GM23338 (cell line): ENCODE measurements at regions not wholly inside any gene's neighbourhood (a gene's known extent, or its start where the extent isn't known, plus 50 kb on each side); places are given as distances from the start of the nearest gene placed in this dataset.

Experiments used
- ATAC-seq: fragments of 200-7000 bp; cut with Tn5 transposase; 3 replicates; pipeline ENCODE4 v1.9.1; 2020
- DNase-seq: peaks from one replicate; pipeline ENCODE4 v3.0.0-alpha.2; 2015; ENCODE audit warnings: low spot score
- H2AFZ ChIP-seq: fragments of 200-600 bp; sonication (generic); 2 replicates; pipeline ENCODE4 v1.8.0; 2016; ENCODE audit warnings: antibody characterized with exemption, mild to moderate bottlenecking, moderate library complexity
- H3F3A ChIP-seq: fragments of 200-600 bp; sonication (generic); replicated peaks from 2 replicates; pipeline ENCODE4 v1.8.0; 2017; ENCODE audit warnings: antibody characterized with exemption, mixed run types, low read depth
- H3K27ac ChIP-seq: fragments of 200-600 bp; sonication (generic); 2 replicates; pipeline ENCODE4 v1.6.1; 2016; ENCODE audit warnings: low read depth
- H3K27me3 ChIP-seq: fragments of 200-600 bp; sonication (generic); 2 replicates; pipeline ENCODE4 v1.8.0; 2016; ENCODE audit warnings: mild to moderate bottlenecking, mixed run types, moderate library complexity; ENCODE audit not compliant: insufficient read depth
- H3K36me3 ChIP-seq: fragments of 200-600 bp; sonication (generic); 2 replicates; pipeline ENCODE4 v1.8.0; 2016; ENCODE audit warnings: mild to moderate bottlenecking; ENCODE audit not compliant: insufficient read depth
- H3K4me1 ChIP-seq: fragments of 200-600 bp; sonication (generic); 2 replicates; pipeline ENCODE4 v1.8.0; 2016; ENCODE audit warnings: mild to moderate bottlenecking, moderate library complexity; ENCODE audit not compliant: insufficient read depth
- H3K4me2 ChIP-seq: fragments of 200-600 bp; sonication (generic); 2 replicates; pipeline ENCODE4 v1.7.1; 2017; ENCODE audit warnings: mixed run types
- H3K4me3 ChIP-seq: fragments of 200-600 bp; sonication (generic); 2 replicates; pipeline ENCODE4 v1.6.1; 2016; ENCODE audit warnings: mixed run types
- H3K79me2 ChIP-seq: fragments of 200-600 bp; sonication (generic); replicated peaks from 2 replicates; pipeline ENCODE4 v1.8.0; 2017; ENCODE audit warnings: mild to moderate bottlenecking; ENCODE audit not compliant: insufficient read depth
- H3K9me2 ChIP-seq: fragments of 200-600 bp; sonication (generic); 2 replicates; pipeline ENCODE4 v1.8.0; 2017; ENCODE audit not compliant: insufficient read depth
- H4K20me1 ChIP-seq: fragments of 200-600 bp; sonication (generic); replicated peaks from 2 replicates; pipeline ENCODE4 v1.8.0; 2017; ENCODE audit warnings: mild to moderate bottlenecking; ENCODE audit not compliant: insufficient read depth
- H3K27ac Mint-ChIP-seq: 2 replicates; pipeline ENCODE4 v1.8.0; 2020; ENCODE audit warnings: inconsistent platforms, mild to moderate bottlenecking, moderate library complexity, mixed read lengths
- H3K27me3 Mint-ChIP-seq: 3 replicates; pipeline ENCODE4 v1.8.0; 2022; ENCODE audit warnings: low read depth, mild to moderate bottlenecking, moderate library complexity, mixed read lengths, inconsistent platforms; ENCODE audit not compliant: insufficient read depth, poor library complexity
- H3K36me3 Mint-ChIP-seq: 3 replicates; pipeline ENCODE4 v1.8.0; 2021; ENCODE audit warnings: low read depth, mild to moderate bottlenecking, inconsistent platforms, moderate library complexity, mixed read lengths
- H3K4me1 Mint-ChIP-seq: 3 replicates; pipeline ENCODE4 v1.8.0; 2020; ENCODE audit warnings: mild to moderate bottlenecking, inconsistent platforms, mixed read lengths
- H3K4me3 Mint-ChIP-seq: 3 replicates; pipeline ENCODE4 v1.8.0; 2021; ENCODE audit warnings: moderate library complexity, mild to moderate bottlenecking, inconsistent platforms, mixed read lengths
- H3K9me3 Mint-ChIP-seq: 3 replicates; pipeline ENCODE4 v1.8.0; 2020; ENCODE audit warnings: moderate library complexity, mild to moderate bottlenecking, inconsistent platforms, mixed read lengths
- CREB1 ChIP-seq: fragments of 250-450 bp; sonication (Bioruptor Pico); IDR thresholded peaks from 2 replicates; pipeline ENCODE4 v1.5.0; 2020; ENCODE audit warnings: low read depth, mild to moderate bottlenecking, moderate library complexity
- CTCF ChIP-seq, 2 experiments: fragments of 200-600 bp in 1 of 2; sonication (generic) in 1 of 2; conservative IDR thresholded peaks; 2 replicates each; pipeline versions ENCODE4 v1.5.1 to v1.6.1; 2016 to 2017; ENCODE audit warnings: antibody characterized with exemption in 2 of 2, low read depth in 2 of 2, mild to moderate bottlenecking in 2 of 2, moderate library complexity in 1 of 2
- ETS1 ChIP-seq: IDR thresholded peaks from 2 replicates; pipeline ENCODE4 v1.6.1; 2016; ENCODE audit warnings: antibody characterized with exemption
- EZH2phosphoT487 ChIP-seq: fragments of 200-600 bp; sonication (generic); IDR thresholded peaks from one replicate; pipeline ENCODE4 v1.8.1; 2018; ENCODE audit warnings: antibody characterized with exemption; ENCODE audit not compliant: unreplicated experiment
- JUNB ChIP-seq: IDR thresholded peaks from one replicate; pipeline ENCODE4 v1.6.1; 2016; ENCODE audit warnings: antibody characterized with exemption; ENCODE audit not compliant: unreplicated experiment
- NANOG ChIP-seq: IDR thresholded peaks from 2 replicates; pipeline ENCODE4 v1.6.1; 2016; ENCODE audit warnings: antibody characterized with exemption, borderline replicate concordance
- POLR2AphosphoS5 ChIP-seq: IDR thresholded peaks from 2 replicates; pipeline ENCODE4 v1.6.1; 2016; ENCODE audit warnings: antibody characterized with exemption, low read depth
- REST ChIP-seq: IDR thresholded peaks from one replicate; pipeline ENCODE4 v1.6.1; 2018; ENCODE audit warnings: antibody characterized with exemption; ENCODE audit not compliant: unreplicated experiment
- STAT1 ChIP-seq: IDR thresholded peaks from one replicate; pipeline ENCODE4 v1.6.1; 2016; ENCODE audit warnings: antibody characterized with exemption; ENCODE audit not compliant: unreplicated experiment
- ZNF114 ChIP-seq: fragments of 250-450 bp; sonication (Bioruptor Pico); IDR thresholded peaks from 2 replicates; pipeline ENCODE4 v1.5.0; 2020; ENCODE audit warnings: mild to moderate bottlenecking, moderate library complexity
- ZNF331 ChIP-seq: fragments of 250-450 bp; sonication (Bioruptor Pico); IDR thresholded peaks from 2 replicates; pipeline ENCODE4 v1.5.0; 2020; ENCODE audit warnings: low read depth, mild to moderate bottlenecking, moderate library complexity
- ZNF462 ChIP-seq: fragments of 250-450 bp; sonication (Bioruptor Pico); IDR thresholded peaks from 2 replicates; pipeline ENCODE4 v1.5.0; 2020; ENCODE audit warnings: mild to moderate bottlenecking, moderate library complexity

- no peak for DNase-seq
- no peaks in the 10 kb centered on the region for H3K27me3 Mint-ChIP-seq
Measured at GRCh38 chr2:214630402-214631045, 179.0 kb downstream of the BARD1 start.

More at GRCh38 chr2:214630402-214631045, 179.0 kb downstream of the BARD1 start:
- ATAC-seq = no peak
- H3K4me3 ChIP-seq = no peak overlapping the region
- H3K27me3 ChIP-seq = no peaks in the 10 kb centered on the region
- H3K9me2 ChIP-seq = no peaks in the 10 kb centered on the region
- no peaks in the 10 kb centered on the region for H4K20me1 ChIP-seq
- no peak overlapping the region for H3K27ac Mint-ChIP-seq
- no peak overlapping the region for H3K4me2 ChIP-seq
- H3K27ac ChIP-seq = no peak overlapping the region
- no peak for TF ChIP-seq ETS1
- no peak for TF ChIP-seq REST
- no peak for TF ChIP-seq POLR2AphosphoS5
- TF ChIP-seq CREB1 = no peak
- TF ChIP-seq ZNF462 (CRISPR knock-in tag) = no peak
- no peak for TF ChIP-seq ZNF331
- TF ChIP-seq NANOG = no peak
- no peak for TF ChIP-seq STAT1
- TF ChIP-seq JUNB = no peak
- no peak for TF ChIP-seq EZH2phosphoT487
- TF ChIP-seq ZNF114 = no peak
- TF ChIP-seq CTCF (conservative IDR thresholded peaks at IDR 0.05; ENCODE audit: low read depth in 2 of 2) = no peak
- no peaks in the 10 kb centered on the region for H3K4me1 Mint-ChIP-seq
- no peaks in the 10 kb centered on the region for H3K36me3 Mint-ChIP-seq
- no peaks in the 10 kb centered on the region for H3F3A ChIP-seq
- H3K36me3 ChIP-seq = no peaks in the 10 kb centered on the region
- H2AFZ ChIP-seq = 0 out of 2 replicates have a peak overlapping the region, but pooled peaks have one; percentile 10
- H3K4me1 ChIP-seq = no peaks in the 10 kb centered on the region
- H3K79me2 ChIP-seq = no peaks in the 10 kb centered on the region
- no peaks in the 10 kb centered on the region for H3K9me3 Mint-ChIP-seq
- H3K4me3 Mint-ChIP-seq = no peak overlapping the region
